Naive thymus-derived CD4-positive, alpha-beta T cell (primary cell): ENCODE measurements at regions not wholly inside any gene's neighbourhood (a gene's known extent, or its start where the extent isn't known, plus 50 kb on each side); places are given as distances from the start of the nearest gene placed in this dataset.

Experiments used
- ATAC-seq: fragments of 150-1000 bp; cut with Tn5 transposase; 2 replicates; pipeline ENCODE4 v1.10.0; 2021; ENCODE audit warnings: mild to moderate bottlenecking, moderate library complexity
- CTCF ChIA-PET: fragments of 350-600 bp; sonication (Branson Sonifier 250); formaldehyde crosslinking; loops from one replicate; lab custom pipeline; 2021; ENCODE audit warnings: antibody characterized with exemption; lab: Charles Lee
- POLR2A ChIA-PET: fragments of 350-600 bp; sonication (Branson Sonifier 250); formaldehyde crosslinking; loops from one replicate; lab custom pipeline; 2021; ENCODE audit warnings: antibody characterized with exemption, inconsistent platforms; lab: Charles Lee
- DNase-seq, 9 donors: peaks; one replicate each; pipeline versions ENCODE4 v3.0.0 to v3.0.0-alpha.2; 2020 to 2022; ENCODE audit warnings: mixed read lengths in 1 of 9
- H3K27ac ChIP-seq: one replicate; pipeline ENCODE4 v1.7.0; 2013; ENCODE audit warnings: mild to moderate bottlenecking, low read depth, low read length, moderate library complexity
- H3K27me3 ChIP-seq, 2 donors: one replicate each; pipeline ENCODE4 v1.7.0; 2013; ENCODE audit warnings: low read length in 2 of 2, mild to moderate bottlenecking in 2 of 2, moderate library complexity in 2 of 2; ENCODE audit not compliant: control insufficient read depth in 2 of 2, insufficient read depth in 2 of 2
- H3K36me3 ChIP-seq, 3 experiments: 1 replicate in 2 of 3; 2 replicates in 1 of 3; pipeline ENCODE4 v1.7.0; 2013; ENCODE audit warnings: low read length in 3 of 3, mild to moderate bottlenecking in 3 of 3, moderate library complexity in 1 of 3; ENCODE audit not compliant: insufficient read depth in 3 of 3, control insufficient read depth in 2 of 3
- H3K4me1 ChIP-seq, 2 donors: one replicate each; pipeline ENCODE4 v1.7.0; 2013; ENCODE audit warnings: low read length in 2 of 2, mild to moderate bottlenecking in 2 of 2, moderate library complexity in 1 of 2; ENCODE audit not compliant: control insufficient read depth in 2 of 2, insufficient read depth in 2 of 2
- H3K4me3 ChIP-seq: 2 replicates; pipeline ENCODE4 v1.7.0; 2013; ENCODE audit warnings: mild to moderate bottlenecking, low read length
- H3K9me3 ChIP-seq, 3 experiments: 1 replicate in 2 of 3; 2 replicates in 1 of 3; pipeline ENCODE4 v1.7.0; 2013; ENCODE audit warnings: low read length in 3 of 3; ENCODE audit not compliant: control insufficient read depth in 2 of 3
- H3K27ac Mint-ChIP-seq, 9 donors: one replicate each; pipeline ENCODE4 v1.8.0; 2020 to 2022; ENCODE audit warnings: mixed read lengths in 9 of 9, mild to moderate bottlenecking in 8 of 9, moderate library complexity in 5 of 9, inconsistent platforms in 2 of 9
- H3K27me3 Mint-ChIP-seq, 5 donors: one replicate each; pipeline ENCODE4 v1.8.0; 2021 to 2022; ENCODE audit warnings: mixed read lengths in 5 of 5, mild to moderate bottlenecking in 1 of 5
- H3K36me3 Mint-ChIP-seq, 5 donors: one replicate each; pipeline ENCODE4 v1.8.0; 2020 to 2022; ENCODE audit warnings: mixed read lengths in 5 of 5, mild to moderate bottlenecking in 3 of 5, inconsistent platforms in 1 of 5
- H3K4me1 Mint-ChIP-seq, 7 donors: one replicate each; pipeline ENCODE4 v1.8.0; 2020 to 2022; ENCODE audit warnings: mixed read lengths in 7 of 7, mild to moderate bottlenecking in 3 of 7, inconsistent platforms in 1 of 7
- H3K4me3 Mint-ChIP-seq, 10 donors: one replicate each; pipeline ENCODE4 v1.8.0; 2020 to 2022; ENCODE audit warnings: mild to moderate bottlenecking in 10 of 10, mixed read lengths in 10 of 10, moderate library complexity in 6 of 10, inconsistent platforms in 2 of 10
- H3K9me3 Mint-ChIP-seq, 11 donors: one replicate each; pipeline ENCODE4 v1.8.0; 2020 to 2022; ENCODE audit warnings: mixed read lengths in 11 of 11, mild to moderate bottlenecking in 4 of 11, inconsistent platforms in 1 of 11, moderate library complexity in 1 of 11
- intact Hi-C, 2 donors: fragments of 100-400 bp; cut with micrococcal nuclease; formaldehyde crosslinking; loops; one replicate each; pipeline ENCODE4 v1.15.1; 2023

GRCh38 chr4:159551281-159551680 lies 448.4 kb downstream of the RAPGEF2 start:
- no peaks in the 10 kb centered on the region for H3K27me3 ChIP-seq
- H3K27ac Mint-ChIP-seq: no peak overlapping the region
- H3K27ac ChIP-seq: no peak overlapping the region
- H3K9me3 Mint-ChIP-seq: peaks cover 0 to 3% (median 0%) of the 10 kb centered on the region in 11 donors
- no peaks in the 10 kb centered on the region for H3K9me3 ChIP-seq
- POLR2A ChIA-PET: no interaction called here
- DNase-seq (no peak), ATAC-seq (no peak)
- H3K27me3 Mint-ChIP-seq: peaks cover 0 to 10% (median 7%) of the 10 kb centered on the region in 5 donors
- intact Hi-C loops: no loop called here
- H3K36me3 Mint-ChIP-seq: no peaks in the 10 kb centered on the region
- no peaks in the 10 kb centered on the region for H3K4me1 ChIP-seq
- no peaks in the 10 kb centered on the region for H3K4me1 Mint-ChIP-seq
- no peak overlapping the region for H3K4me3 ChIP-seq
- H3K36me3 ChIP-seq: no peaks in the 10 kb centered on the region
- H3K4me3 Mint-ChIP-seq: no peak overlapping the region
- CTCF ChIA-PET: no interaction called here

- Mint-ChIP-seq H3K36me3 (no peaks in the 10 kb centered on the region), H3K27me3 (peaks cover 0 to 8% (median 2%) of the 10 kb centered on the region in 5 donors), H3K4me3 (no peak overlapping the region), H3K4me1 (no peaks in the 10 kb centered on the region), H3K9me3 (peaks cover 0 to 3% (median 0%) of the 10 kb centered on the region in 11 donors), H3K27ac (no peak overlapping the region)
- H3K27me3 ChIP-seq: no peaks in the 10 kb centered on the region
- H3K36me3 ChIP-seq: no peaks in the 10 kb centered on the region
- POLR2A ChIA-PET: no interaction called here
- ATAC-seq (no peak), DNase-seq (no peak)
- CTCF ChIA-PET: no interaction called here
- H3K27ac ChIP-seq: no peak overlapping the region
- H3K4me3 ChIP-seq: no peak overlapping the region
- H3K4me1 ChIP-seq: no peaks in the 10 kb centered on the region
- no peaks in the 10 kb centered on the region for H3K9me3 ChIP-seq
- intact Hi-C loops: no loop called here
Observed at GRCh38 chr4:159552979-159553768, 450.3 kb downstream of the RAPGEF2 start.

- ChIA-PET POLR2A (no interaction called here), CTCF (no interaction called here)
- peaks cover 0 to 5% (median 0%) of the 10 kb centered on the region in 11 donors for H3K9me3 Mint-ChIP-seq
- DNase-seq (no peak), ATAC-seq (no peak)
- peaks cover 0 to 3% (median 0%) of the 10 kb centered on the region in 3 experiments for H3K9me3 ChIP-seq
- H3K27me3 ChIP-seq: no peaks in the 10 kb centered on the region
- H3K27ac Mint-ChIP-seq: no peak overlapping the region
- no peaks in the 10 kb centered on the region for H3K27me3 Mint-ChIP-seq
- H3K4me3 Mint-ChIP-seq: no peak overlapping the region
- H3K4me1 Mint-ChIP-seq: no peaks in the 10 kb centered on the region
- no peaks in the 10 kb centered on the region for H3K36me3 Mint-ChIP-seq
- intact Hi-C loops: no loop called here
- no peaks in the 10 kb centered on the region for H3K4me1 ChIP-seq
- H3K4me3 ChIP-seq: no peak overlapping the region
- no peak overlapping the region for H3K27ac ChIP-seq
- no peaks in the 10 kb centered on the region for H3K36me3 ChIP-seq
Observed at GRCh38 chr4:159555873-159556272, 453.0 kb downstream of the RAPGEF2 start.

- intact Hi-C loops: no loop called here
- ChIA-PET CTCF (no interaction called here), POLR2A (no interaction called here)
- peaks cover 0 to 3% (median 0%) of the 10 kb centered on the region in 3 experiments for H3K9me3 ChIP-seq
- H3K4me1 ChIP-seq: no peaks in the 10 kb centered on the region
- Mint-ChIP-seq H3K4me3 (no peak overlapping the region), H3K9me3 (peaks cover 0 to 10% (median 5%) of the 10 kb centered on the region in 11 donors), H3K27ac (no peak overlapping the region), H3K4me1 (no peaks in the 10 kb centered on the region), H3K36me3 (no peaks in the 10 kb centered on the region), H3K27me3 (no peaks in the 10 kb centered on the region)
- H3K27ac ChIP-seq: no peak overlapping the region
- ATAC-seq (no peak), DNase-seq (no peak)
- H3K27me3 ChIP-seq: no peaks in the 10 kb centered on the region
- H3K36me3 ChIP-seq: no peaks in the 10 kb centered on the region
- no peak overlapping the region for H3K4me3 ChIP-seq
Observed at GRCh38 chr4:159562366-159562765, 459.5 kb downstream of the RAPGEF2 start.

- Mint-ChIP-seq H3K4me3 (no peak overlapping the region), H3K9me3 (peaks cover 0 to 15% (median 8%) of the 10 kb centered on the region in 11 donors), H3K4me1 (no peaks in the 10 kb centered on the region), H3K27me3 (no peaks in the 10 kb centered on the region), H3K27ac (no peak overlapping the region), H3K36me3 (no peaks in the 10 kb centered on the region)
- Histone ChIP-seq H3K36me3 (no peaks in the 10 kb centered on the region), H3K27ac (no peak overlapping the region), H3K4me3 (no peak overlapping the region), H3K9me3 (peaks cover 0 to 3% (median 0%) of the 10 kb centered on the region in 3 experiments), H3K4me1 (no peaks in the 10 kb centered on the region), H3K27me3 (no peaks in the 10 kb centered on the region)
- ATAC-seq (no peak), DNase-seq (no peak)
- intact Hi-C loops: no loop called here
- POLR2A ChIA-PET: no interaction called here
- CTCF ChIA-PET: no interaction called here
Observed at GRCh38 chr4:159563257-159563656, 460.4 kb downstream of the RAPGEF2 start.

GRCh38 chr4:159564615-159565014 lies 461.7 kb downstream of the RAPGEF2 start:
- no peaks in the 10 kb centered on the region for H3K4me1 ChIP-seq
- H3K27me3 Mint-ChIP-seq: no peaks in the 10 kb centered on the region
- no peaks in the 10 kb centered on the region for H3K4me1 Mint-ChIP-seq
- H3K4me3 Mint-ChIP-seq: no peak overlapping the region
- H3K27me3 ChIP-seq: no peaks in the 10 kb centered on the region
- no peak overlapping the region for H3K27ac ChIP-seq
- H3K9me3 Mint-ChIP-seq: peaks cover 4 to 27% (median 11%) of the 10 kb centered on the region in 11 donors
- H3K27ac Mint-ChIP-seq: no peak overlapping the region
- no peaks in the 10 kb centered on the region for H3K9me3 ChIP-seq
- DNase-seq (no peak), ATAC-seq (no peak)
- ChIA-PET CTCF (no interaction called here), POLR2A (no interaction called here)
- H3K4me3 ChIP-seq: no peak overlapping the region
- H3K36me3 ChIP-seq: no peaks in the 10 kb centered on the region
- no peaks in the 10 kb centered on the region for H3K36me3 Mint-ChIP-seq
- intact Hi-C loops: no loop called here

GRCh38 chr4:159566786-159567185 lies 463.9 kb downstream of the RAPGEF2 start:
- Histone ChIP-seq H3K4me3 (no peak overlapping the region), H3K27me3 (no peaks in the 10 kb centered on the region), H3K27ac (no peak overlapping the region), H3K36me3 (no peaks in the 10 kb centered on the region), H3K9me3 (no peaks in the 10 kb centered on the region), H3K4me1 (no peaks in the 10 kb centered on the region)
- Mint-ChIP-seq H3K9me3 (peaks cover 9 to 48% (median 25%) of the 10 kb centered on the region in 11 donors), H3K4me3 (no peak overlapping the region), H3K27me3 (no peaks in the 10 kb centered on the region), H3K36me3 (peaks cover 0 to 9% (median 0%) of the 10 kb centered on the region in 5 donors), H3K27ac (no peak overlapping the region), H3K4me1 (no peaks in the 10 kb centered on the region)
- ChIA-PET POLR2A (no interaction called here), CTCF (no interaction called here)
- no peak for ATAC-seq
- no peak for DNase-seq
- intact Hi-C loops: no loop called here
